GM18519 (cell line): ENCODE measurements at regions not wholly inside any gene's neighbourhood (a gene's known extent, or its start where the extent isn't known, plus 50 kb on each side); places are given as distances from the start of the nearest gene placed in this dataset.

Experiments
- ATAC-seq: cut with Tn5 transposase; IDR thresholded peaks from one replicate; pipeline ENCODE4 v1.9.1; 2021; ENCODE audit warnings: mild to moderate bottlenecking, moderate library complexity; ENCODE audit not compliant: unreplicated experiment, low FRiP score

- ATAC-seq: no peak
Measured at GRCh38 chrX:40459571-40460158, 121.1 kb upstream of the ATP6AP2 start.

DNA sequence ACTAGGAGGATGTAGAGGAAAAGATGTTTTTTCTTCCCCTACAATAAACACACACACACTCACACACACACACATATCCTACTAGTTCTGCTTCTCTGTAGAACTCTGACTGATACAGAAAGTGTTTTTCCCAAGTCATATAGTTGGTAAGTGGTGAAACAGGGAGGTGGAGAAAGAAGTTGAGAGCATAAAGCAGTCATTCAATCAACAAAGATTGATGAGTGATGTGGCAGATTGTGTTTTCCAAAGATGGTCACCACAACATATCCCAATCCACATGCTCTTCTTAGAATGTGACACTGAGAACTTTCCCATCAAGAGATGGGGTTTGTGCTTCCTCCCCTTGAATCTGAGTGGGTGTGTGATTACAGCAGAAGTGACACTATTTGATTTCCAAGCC lies 123.4 kb upstream of the ATP6AP2 start:
- ATAC-seq: no peak

GRCh38 chrX:40452031-40452430 lies 128.7 kb upstream of the ATP6AP2 start:
- ATAC-seq: no peak

DNA sequence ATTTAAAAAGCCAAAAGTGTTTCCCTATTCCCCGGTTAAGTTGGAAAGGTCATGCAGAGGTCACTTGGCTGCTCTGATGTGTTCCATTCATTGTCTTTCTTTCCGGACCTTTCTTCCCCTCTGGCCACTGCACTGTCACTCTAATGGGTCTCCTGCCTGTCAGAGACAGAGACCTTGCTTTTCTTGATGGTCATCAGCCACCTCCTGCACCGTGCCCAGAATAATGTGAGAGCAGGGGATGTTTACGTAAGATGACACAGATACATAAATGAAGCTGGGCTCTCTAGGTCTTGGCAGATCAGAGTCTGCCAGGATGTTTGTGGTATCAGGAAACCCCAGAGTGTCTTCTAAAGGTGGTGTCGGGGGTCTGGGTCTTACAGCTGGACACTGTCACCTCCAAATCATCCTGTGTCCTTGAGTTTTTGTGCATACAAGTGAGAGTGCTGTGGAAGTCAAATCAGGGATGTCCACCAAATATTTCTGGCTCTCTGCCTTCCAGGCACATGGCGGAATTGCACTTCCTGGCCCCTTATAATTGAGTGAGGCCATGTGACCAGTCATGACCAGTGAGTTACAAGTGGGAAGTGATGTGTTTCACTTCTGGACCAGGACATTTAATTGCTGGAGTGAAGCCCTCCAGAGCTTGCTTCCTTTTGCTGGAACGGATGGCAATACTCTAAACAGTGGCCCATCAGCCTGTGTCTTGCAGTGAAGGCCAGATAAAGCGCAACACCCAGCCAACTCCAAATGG lies 130.6 kb upstream of the ATP6AP2 start:
- no peak for ATAC-seq

- ATAC-seq: no peak
Measured at GRCh38 chrX:40449396-40449795, 131.4 kb upstream of the ATP6AP2 start.

- ATAC-seq: no peak
Measured at GRCh38 chrX:40448793-40449192, 132.0 kb upstream of the ATP6AP2 start.

GRCh38 chrX:40446921-40447320 lies 133.8 kb upstream of the ATP6AP2 start:
- ATAC-seq: no peak

DNA sequence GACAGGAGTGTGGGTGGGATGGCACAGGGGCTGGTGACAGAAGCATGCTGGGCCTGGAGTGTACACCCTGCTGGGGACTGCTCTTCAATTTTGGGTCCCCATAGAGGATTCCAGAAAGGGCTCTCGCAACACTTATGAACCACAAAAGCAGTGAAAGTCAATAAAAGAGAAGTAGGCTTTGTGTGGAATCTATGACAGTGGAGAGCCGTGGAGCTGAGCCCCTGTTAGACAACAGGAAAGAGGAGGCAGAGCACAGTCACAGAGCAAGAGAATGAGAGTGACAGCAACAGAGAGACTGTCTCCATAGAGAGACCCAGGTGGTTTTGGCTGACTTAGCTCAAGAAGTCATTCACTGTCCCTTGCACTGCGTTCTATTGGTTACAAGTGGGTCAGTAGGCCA lies 135.1 kb upstream of the ATP6AP2 start:
- ATAC-seq: no peak

GRCh38 chrX:40444798-40445496 lies 135.8 kb upstream of the ATP6AP2 start:
- no peak for ATAC-seq

GRCh38 chrX:40444133-40444532 lies 136.6 kb upstream of the ATP6AP2 start:
- no peak for ATAC-seq

DNA sequence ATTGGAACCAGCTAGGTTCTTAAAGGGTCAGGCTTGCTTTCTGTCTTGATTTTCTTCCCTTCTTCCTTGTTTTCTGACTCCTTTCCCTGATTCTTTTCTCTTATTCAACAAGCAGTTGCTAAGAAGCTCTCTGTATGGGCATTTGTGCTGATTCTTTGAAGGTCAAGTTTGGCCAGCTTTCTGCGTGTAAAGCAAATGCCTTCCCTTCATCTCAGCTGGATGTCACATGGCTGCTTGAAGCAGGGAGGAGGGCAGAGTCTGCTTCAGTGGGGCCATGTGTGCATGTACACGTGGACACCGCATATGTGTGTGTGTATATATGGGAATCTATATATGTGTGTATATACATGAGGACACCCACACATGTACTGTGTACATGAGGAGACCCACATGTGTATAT lies 139.9 kb upstream of the ATP6AP2 start:
- no peak for ATAC-seq

- ATAC-seq: no peak
Measured at GRCh38 chrX:40439625-40440532, 140.9 kb upstream of the ATP6AP2 start.

DNA sequence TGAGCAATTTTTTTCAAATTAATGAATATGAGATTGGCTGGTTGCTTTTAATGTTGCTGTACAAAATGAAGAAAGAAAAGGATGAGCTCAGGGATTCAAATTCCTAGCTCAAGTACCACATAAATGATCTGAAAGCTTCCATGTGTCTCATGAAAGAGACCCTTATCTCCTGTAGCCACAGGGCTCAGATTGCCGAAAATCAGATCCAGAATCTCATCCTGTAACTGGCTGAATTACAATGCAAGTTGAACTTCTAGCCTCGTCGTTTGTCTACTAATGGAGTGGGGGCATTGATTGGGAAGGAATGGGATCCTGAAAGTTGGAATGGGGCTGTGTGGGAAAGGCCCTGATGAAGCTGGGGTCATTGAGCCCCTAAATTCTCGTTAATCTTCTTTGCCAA lies 143.4 kb upstream of the ATP6AP2 start:
- ATAC-seq: no peak

DNA sequence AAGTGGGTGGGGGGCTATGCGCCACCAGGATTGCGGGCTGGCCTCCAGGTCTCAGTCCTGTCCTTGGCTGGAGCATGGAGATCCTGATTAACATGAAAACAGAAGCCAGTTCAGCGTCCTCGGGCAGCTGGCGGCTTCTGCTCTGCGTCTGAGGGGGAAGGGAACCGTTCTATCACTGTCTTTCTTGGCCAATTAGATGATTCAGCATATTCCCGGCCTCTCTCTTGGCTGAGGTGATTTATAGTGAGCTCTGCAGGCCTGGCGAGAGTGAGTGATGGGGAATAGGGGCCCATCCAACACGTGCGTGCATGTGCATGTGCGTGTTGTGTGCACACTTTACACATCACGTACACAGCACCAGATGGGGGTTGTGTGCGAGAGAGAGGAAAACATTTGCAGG lies 145.8 kb upstream of the ATP6AP2 start:
- ATAC-seq: no peak

DNA sequence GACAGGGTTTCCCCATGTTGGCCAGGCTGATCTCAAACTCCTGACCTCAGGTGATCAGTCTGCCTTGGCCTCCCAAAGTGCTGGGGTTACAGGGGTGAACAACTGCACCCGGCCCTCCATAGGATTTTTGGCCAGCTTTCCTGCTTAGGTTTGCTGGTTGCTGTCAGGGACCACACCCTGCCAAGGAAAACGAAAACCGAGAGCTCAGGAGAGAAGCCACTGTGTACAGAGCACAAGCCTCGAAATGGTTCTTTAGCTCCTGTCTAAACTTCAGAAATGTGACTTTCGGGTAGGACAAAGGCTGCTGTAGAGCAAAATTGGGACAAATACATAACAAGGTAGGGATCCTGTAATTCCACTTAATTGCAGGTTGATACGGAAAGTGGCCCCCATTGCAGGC lies 146.3 kb upstream of the ATP6AP2 start:
- ATAC-seq: no peak

GRCh38 chrX:40433160-40433559 lies 147.6 kb upstream of the ATP6AP2 start:
- no peak for ATAC-seq

- no peak for ATAC-seq
Measured at GRCh38 chrX:40424259-40424658, 156.5 kb upstream of the ATP6AP2 start.

- ATAC-seq: no peak
Measured at GRCh38 chrX:40423299-40423698, 157.5 kb upstream of the ATP6AP2 start.

- no peak for ATAC-seq
Measured at GRCh38 chrX:40422021-40422420, 158.7 kb upstream of the ATP6AP2 start.

DNA sequence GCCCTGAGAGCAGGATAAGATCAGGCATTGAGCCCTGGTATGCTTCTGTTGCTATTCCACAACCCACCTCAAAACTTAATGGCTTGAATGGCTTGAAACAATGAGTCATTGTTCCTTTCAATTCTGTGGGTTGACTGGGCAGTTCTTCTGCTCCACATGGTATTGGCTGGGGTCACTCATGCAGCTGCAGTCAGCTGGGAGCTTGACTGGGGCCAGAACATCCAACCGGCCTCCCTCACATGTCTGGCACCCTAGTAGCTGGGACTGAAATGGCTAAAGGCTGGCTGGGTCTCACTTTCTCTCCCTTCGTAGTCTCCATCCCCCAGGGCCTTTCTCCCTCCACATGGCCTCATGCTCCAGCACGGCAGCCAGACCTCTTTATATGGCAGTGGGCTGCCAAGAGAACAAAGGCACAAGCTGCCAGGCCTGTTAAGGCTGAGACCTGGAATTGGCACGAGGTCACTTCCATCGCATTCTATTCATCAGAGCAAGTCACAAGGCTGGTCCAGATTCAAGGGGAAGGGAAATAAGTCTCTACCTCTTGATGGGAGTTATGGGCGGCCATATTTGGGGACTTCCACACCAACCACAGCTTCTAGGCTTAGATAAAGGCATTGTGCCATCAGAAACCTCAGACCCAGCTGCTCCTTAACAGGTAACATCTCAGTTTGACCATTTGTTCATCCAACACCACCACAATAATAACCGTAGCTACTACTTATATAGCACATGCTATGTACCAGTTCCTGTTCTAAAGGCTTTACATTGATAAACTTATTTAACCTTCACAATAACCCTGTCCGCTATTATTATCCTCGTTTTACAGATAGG lies 159.7 kb upstream of the ATP6AP2 start:
- ATAC-seq: no peak
